Karpas-422 (cell line): ENCODE measurements at regions not wholly inside any gene's neighbourhood (a gene's known extent, or its start where the extent isn't known, plus 50 kb on each side); places are given as distances from the start of the nearest gene placed in this dataset.

Experiments
- DNase-seq: peaks from one replicate; pipeline ENCODE4 v3.0.0-alpha.2; 2015
- H2AFZ ChIP-seq: fragments of 200-600 bp; sonication (generic); 2 replicates; pipeline ENCODE4 v1.6.1; 2014; ENCODE audit warnings: antibody characterized with exemption, low read length, mixed read lengths
- H3K27ac ChIP-seq: fragments of 200-600 bp; sonication (generic); 2 replicates; pipeline ENCODE4 v1.5.1; 2014; ENCODE audit warnings: mild to moderate bottlenecking, low read length, moderate library complexity
- H3K27me3 ChIP-seq: fragments of 200-600 bp; sonication (generic); 2 replicates; pipeline ENCODE4 v1.6.1; 2014; ENCODE audit warnings: low read length, mixed read lengths
- H3K36me3 ChIP-seq: fragments of 200-600 bp; sonication (generic); 2 replicates; pipeline ENCODE4 v1.6.1; 2014; ENCODE audit warnings: low read length, mixed read lengths; ENCODE audit not compliant: insufficient read depth
- H3K4me1 ChIP-seq: fragments of 200-600 bp; sonication (generic); 2 replicates; pipeline ENCODE4 v1.6.1; 2014; ENCODE audit warnings: mild to moderate bottlenecking, low read length, mixed read lengths
- H3K4me2 ChIP-seq: fragments of 200-600 bp; sonication (generic); 2 replicates; pipeline ENCODE4 v1.6.1; 2014; ENCODE audit warnings: low read length, low read depth, mild to moderate bottlenecking; ENCODE audit not compliant: poor library complexity, severe bottlenecking
- H3K4me3 ChIP-seq: fragments of 200-600 bp; sonication (generic); 2 replicates; pipeline ENCODE4 v1.5.1; 2014; ENCODE audit warnings: mild to moderate bottlenecking, antibody characterized with exemption, low read length, mixed read lengths
- H3K79me2 ChIP-seq: fragments of 200-600 bp; sonication (generic); 2 replicates; pipeline ENCODE4 v1.6.1; 2014; ENCODE audit warnings: mild to moderate bottlenecking, low read length, mixed read lengths
- H3K9ac ChIP-seq: fragments of 200-600 bp; sonication (generic); 2 replicates; pipeline ENCODE4 v1.6.0; 2014; ENCODE audit warnings: low read length
- H3K9me2 ChIP-seq: fragments of 200-600 bp; sonication (generic), shearing (Covaris generic); replicated peaks from 2 replicates; pipeline ENCODE4 v1.6.0; 2014; ENCODE audit warnings: mild to moderate bottlenecking, low read length, moderate library complexity; ENCODE audit not compliant: insufficient read depth
- H3K9me3 ChIP-seq: fragments of 300-700, 200-600 bp; sonication (generic); 2 replicates; pipeline ENCODE4 v1.6.1; 2014; ENCODE audit warnings: low read length, mixed read lengths
- H4K20me1 ChIP-seq: fragments of 200-600 bp; sonication (generic); 2 replicates; pipeline ENCODE4 v1.6.1; 2014; ENCODE audit warnings: mild to moderate bottlenecking, antibody characterized with exemption, low read length, low read depth; ENCODE audit not compliant: insufficient read depth

GRCh38 chr9:79300068-79300467, 271.7 kb upstream of the TLE4 start:
- Histone ChIP-seq H3K4me3 (no peak overlapping the region), H3K27me3 (no peaks in the 10 kb centered on the region), H3K4me1 (no peaks in the 10 kb centered on the region), H3K9me2 (no peaks in the 10 kb centered on the region), H3K36me3 (no peaks in the 10 kb centered on the region), H3K9me3 (no peaks in the 10 kb centered on the region), H3K27ac (no peak overlapping the region), H3K4me2 (no peak overlapping the region), H3K79me2 (no peaks in the 10 kb centered on the region), H2AFZ (no peak overlapping the region), H3K9ac (no peak overlapping the region), H4K20me1 (no peaks in the 10 kb centered on the region)
- DNase-seq: no peak

GRCh38 chr9:79301085-79301484, 270.7 kb upstream of the TLE4 start:
- no peaks in the 10 kb centered on the region for H3K36me3 ChIP-seq
- H3K27ac ChIP-seq: no peak overlapping the region
- H2AFZ ChIP-seq: no peak overlapping the region
- no peak overlapping the region for H3K4me3 ChIP-seq
- no peaks in the 10 kb centered on the region for H3K27me3 ChIP-seq
- no peak overlapping the region for H3K4me2 ChIP-seq
- H3K9ac ChIP-seq: no peak overlapping the region
- DNase-seq: no peak
- no peaks in the 10 kb centered on the region for H3K79me2 ChIP-seq
- H4K20me1 ChIP-seq: no peaks in the 10 kb centered on the region
- no peaks in the 10 kb centered on the region for H3K9me2 ChIP-seq
- H3K9me3 ChIP-seq: no peaks in the 10 kb centered on the region
- H3K4me1 ChIP-seq: no peaks in the 10 kb centered on the region

- H3K27ac ChIP-seq: no peak overlapping the region
- DNase-seq: no peak
- no peaks in the 10 kb centered on the region for H3K9me3 ChIP-seq
- H3K4me2 ChIP-seq: no peak overlapping the region
- no peak overlapping the region for H2AFZ ChIP-seq
- H3K4me3 ChIP-seq: no peak overlapping the region
- no peaks in the 10 kb centered on the region for H3K4me1 ChIP-seq
- no peaks in the 10 kb centered on the region for H3K9me2 ChIP-seq
- H3K79me2 ChIP-seq: no peaks in the 10 kb centered on the region
- H3K27me3 ChIP-seq: no peaks in the 10 kb centered on the region
- no peak overlapping the region for H3K9ac ChIP-seq
- H4K20me1 ChIP-seq: no peaks in the 10 kb centered on the region
- no peaks in the 10 kb centered on the region for H3K36me3 ChIP-seq
These were observed 270.0 kb upstream of the TLE4 start for GRCh38 chr9:79301551-79302391.

- H3K36me3 ChIP-seq: no peaks in the 10 kb centered on the region
- H3K27ac ChIP-seq: no peak overlapping the region
- H3K4me1 ChIP-seq: no peaks in the 10 kb centered on the region
- H4K20me1 ChIP-seq: no peaks in the 10 kb centered on the region
- no peaks in the 10 kb centered on the region for H3K9me2 ChIP-seq
- H3K9me3 ChIP-seq: no peaks in the 10 kb centered on the region
- no peak overlapping the region for H3K4me3 ChIP-seq
- H3K9ac ChIP-seq: no peak overlapping the region
- H3K27me3 ChIP-seq: no peaks in the 10 kb centered on the region
- H2AFZ ChIP-seq: no peak overlapping the region
- DNase-seq: no peak
- no peaks in the 10 kb centered on the region for H3K79me2 ChIP-seq
- no peak overlapping the region for H3K4me2 ChIP-seq
These were observed 269.2 kb upstream of the TLE4 start for GRCh38 chr9:79302569-79302968.

- no peaks in the 10 kb centered on the region for H3K27me3 ChIP-seq
- no peak overlapping the region for H3K9ac ChIP-seq
- no peaks in the 10 kb centered on the region for H3K4me1 ChIP-seq
- H3K9me2 ChIP-seq: no peaks in the 10 kb centered on the region
- H3K4me2 ChIP-seq: no peak overlapping the region
- DNase-seq: no peak
- no peaks in the 10 kb centered on the region for H3K36me3 ChIP-seq
- no peak overlapping the region for H3K4me3 ChIP-seq
- H4K20me1 ChIP-seq: no peaks in the 10 kb centered on the region
- no peak overlapping the region for H2AFZ ChIP-seq
- H3K79me2 ChIP-seq: no peaks in the 10 kb centered on the region
- H3K9me3 ChIP-seq: no peaks in the 10 kb centered on the region
- H3K27ac ChIP-seq: no peak overlapping the region
These were observed 263.8 kb upstream of the TLE4 start for GRCh38 chr9:79308012-79308411.

- Histone ChIP-seq H3K27me3 (no peaks in the 10 kb centered on the region), H3K9ac (no peak overlapping the region), H3K27ac (no peak overlapping the region), H3K4me3 (no peak overlapping the region), H3K9me3 (no peaks in the 10 kb centered on the region), H3K9me2 (no peaks in the 10 kb centered on the region), H4K20me1 (no peaks in the 10 kb centered on the region), H2AFZ (no peak overlapping the region), H3K4me2 (no peak overlapping the region), H3K79me2 (no peaks in the 10 kb centered on the region), H3K4me1 (no peaks in the 10 kb centered on the region), H3K36me3 (no peaks in the 10 kb centered on the region)
- DNase-seq: no peak
These were observed 258.9 kb upstream of the TLE4 start for GRCh38 chr9:79312686-79313421.

- no peaks in the 10 kb centered on the region for H3K9me3 ChIP-seq
- H2AFZ ChIP-seq: no peak overlapping the region
- H4K20me1 ChIP-seq: no peaks in the 10 kb centered on the region
- no peaks in the 10 kb centered on the region for H3K4me1 ChIP-seq
- no peaks in the 10 kb centered on the region for H3K79me2 ChIP-seq
- H3K9ac ChIP-seq: no peak overlapping the region
- H3K36me3 ChIP-seq: no peaks in the 10 kb centered on the region
- H3K9me2 ChIP-seq: no peaks in the 10 kb centered on the region
- no peak overlapping the region for H3K4me2 ChIP-seq
- no peak for DNase-seq
- no peak overlapping the region for H3K27ac ChIP-seq
- H3K4me3 ChIP-seq: no peak overlapping the region
- no peaks in the 10 kb centered on the region for H3K27me3 ChIP-seq
These were observed 246.3 kb upstream of the TLE4 start for GRCh38 chr9:79325501-79325900.

GRCh38 chr9:79329861-79330260, 241.9 kb upstream of the TLE4 start:
- H2AFZ ChIP-seq: no peak overlapping the region
- H3K79me2 ChIP-seq: no peaks in the 10 kb centered on the region
- H3K36me3 ChIP-seq: no peaks in the 10 kb centered on the region
- H3K27me3 ChIP-seq: no peaks in the 10 kb centered on the region
- no peaks in the 10 kb centered on the region for H4K20me1 ChIP-seq
- no peaks in the 10 kb centered on the region for H3K9me3 ChIP-seq
- no peak overlapping the region for H3K4me3 ChIP-seq
- H3K4me1 ChIP-seq: no peaks in the 10 kb centered on the region
- no peak overlapping the region for H3K27ac ChIP-seq
- no peak overlapping the region for H3K9ac ChIP-seq
- no peaks in the 10 kb centered on the region for H3K9me2 ChIP-seq
- no peak overlapping the region for H3K4me2 ChIP-seq
- no peak for DNase-seq
